HL-60 (cell line): ENCODE measurements at regions not wholly inside any gene's neighbourhood (a gene's known extent, or its start where the extent isn't known, plus 50 kb on each side); places are given as distances from the start of the nearest gene placed in this dataset.

Source experiments
- DNase-seq, 2 experiments: peaks; one replicate each; pipeline ENCODE4 v3.0.0-alpha.2; 2010 to 2020; ENCODE audit warnings: low read depth in 1 of 2, low spot score in 1 of 2
- H3K27ac ChIP-seq: fragments of 250-450 bp; sonication (Bioruptor Pico); replicated peaks from 2 replicates; pipeline ENCODE4 v1.5.1; 2020; ENCODE audit warnings: mild to moderate bottlenecking, moderate library complexity
- H3K27me3 ChIP-seq: fragments of 250-450 bp; sonication (Bioruptor Pico); 2 replicates; pipeline ENCODE4 v1.5.1; 2021; ENCODE audit warnings: mild to moderate bottlenecking, moderate library complexity; ENCODE audit not compliant: insufficient read depth, poor library complexity, severe bottlenecking
- H3K4me3 ChIP-seq: replicated peaks from 2 replicates; pipeline ENCODE4 v1.5.1; 2011; ENCODE audit warnings: mild to moderate bottlenecking, control low read depth, low read length; ENCODE audit not compliant: insufficient read depth
- GABPA ChIP-seq: IDR thresholded peaks from 2 replicates; pipeline ENCODE4 v1.6.1; 2012; ENCODE audit warnings: low read depth
- POLR2AphosphoS5 ChIP-seq: IDR thresholded peaks from 2 replicates; pipeline ENCODE4 v1.6.1; 2012; ENCODE audit warnings: low read depth
- SPI1 ChIP-seq: IDR thresholded peaks from 2 replicates; pipeline ENCODE4 v1.6.1; 2012; ENCODE audit warnings: low read depth, mild to moderate bottlenecking, borderline replicate concordance
- TF ChIP-seq, protein P1 (sequence below): IDR thresholded peaks from one replicate; pipeline ENCODE4 v1.5.1; 2011; ENCODE audit warnings: low read length, control low read depth, inconsistent platforms; ENCODE audit not compliant: insufficient read depth
- TF ChIP-seq, protein P2 (sequence below): IDR thresholded peaks from 2 replicates; pipeline ENCODE4 v1.6.1; 2012; ENCODE audit warnings: low read depth; ENCODE audit not compliant: insufficient replicate concordance

DNA sequence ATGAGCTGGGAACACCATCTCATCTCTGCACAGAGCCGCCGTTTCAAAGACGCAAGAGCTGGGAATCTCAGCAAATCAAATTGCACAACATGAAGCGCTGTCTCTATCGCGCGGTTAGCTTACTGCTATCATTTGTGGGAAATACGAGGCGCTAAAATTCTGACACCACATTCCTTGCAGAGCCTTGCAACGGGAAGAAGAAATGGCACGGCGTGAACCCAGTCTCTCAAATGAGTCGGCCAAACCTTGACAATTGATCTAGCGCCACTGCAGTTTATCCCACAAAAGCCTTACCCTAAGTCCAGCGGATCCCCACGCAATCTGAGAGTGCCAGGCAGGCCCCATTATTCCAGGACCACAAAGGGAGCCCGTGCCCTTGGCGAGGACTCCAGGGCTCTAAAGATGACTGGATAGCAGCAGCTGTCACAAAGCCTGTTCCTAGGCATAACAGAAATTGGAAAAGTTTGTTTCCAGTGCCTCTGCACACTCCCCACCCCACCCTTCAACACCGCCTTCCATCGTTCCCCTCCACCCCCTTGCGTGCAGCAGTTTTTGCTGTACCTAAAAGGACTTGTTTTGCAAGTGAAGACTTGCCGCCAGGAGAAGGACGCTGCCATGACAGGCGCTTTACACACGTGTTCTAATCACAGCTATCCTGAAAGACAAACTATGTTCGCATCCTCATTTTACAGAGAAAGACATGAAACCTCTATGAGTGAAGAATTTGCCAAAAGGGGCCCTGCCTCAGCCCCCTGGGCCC, 252.4 kb downstream of the EIPR1 start:
- Histone ChIP-seq H3K27ac (no peak overlapping the region), H3K4me3 (no peak overlapping the region), H3K27me3 (no peaks in the 10 kb centered on the region)
- no peak for DNase-seq
- TF ChIP-seq POLR2AphosphoS5 (no peak), SPI1 (no peak), GABPA (no peak)
- TF ChIP-seq, protein P1, sequence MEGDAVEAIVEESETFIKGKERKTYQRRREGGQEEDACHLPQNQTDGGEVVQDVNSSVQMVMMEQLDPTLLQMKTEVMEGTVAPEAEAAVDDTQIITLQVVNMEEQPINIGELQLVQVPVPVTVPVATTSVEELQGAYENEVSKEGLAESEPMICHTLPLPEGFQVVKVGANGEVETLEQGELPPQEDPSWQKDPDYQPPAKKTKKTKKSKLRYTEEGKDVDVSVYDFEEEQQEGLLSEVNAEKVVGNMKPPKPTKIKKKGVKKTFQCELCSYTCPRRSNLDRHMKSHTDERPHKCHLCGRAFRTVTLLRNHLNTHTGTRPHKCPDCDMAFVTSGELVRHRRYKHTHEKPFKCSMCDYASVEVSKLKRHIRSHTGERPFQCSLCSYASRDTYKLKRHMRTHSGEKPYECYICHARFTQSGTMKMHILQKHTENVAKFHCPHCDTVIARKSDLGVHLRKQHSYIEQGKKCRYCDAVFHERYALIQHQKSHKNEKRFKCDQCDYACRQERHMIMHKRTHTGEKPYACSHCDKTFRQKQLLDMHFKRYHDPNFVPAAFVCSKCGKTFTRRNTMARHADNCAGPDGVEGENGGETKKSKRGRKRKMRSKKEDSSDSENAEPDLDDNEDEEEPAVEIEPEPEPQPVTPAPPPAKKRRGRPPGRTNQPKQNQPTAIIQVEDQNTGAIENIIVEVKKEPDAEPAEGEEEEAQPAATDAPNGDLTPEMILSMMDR, result no peak
- TF ChIP-seq, protein P2, sequence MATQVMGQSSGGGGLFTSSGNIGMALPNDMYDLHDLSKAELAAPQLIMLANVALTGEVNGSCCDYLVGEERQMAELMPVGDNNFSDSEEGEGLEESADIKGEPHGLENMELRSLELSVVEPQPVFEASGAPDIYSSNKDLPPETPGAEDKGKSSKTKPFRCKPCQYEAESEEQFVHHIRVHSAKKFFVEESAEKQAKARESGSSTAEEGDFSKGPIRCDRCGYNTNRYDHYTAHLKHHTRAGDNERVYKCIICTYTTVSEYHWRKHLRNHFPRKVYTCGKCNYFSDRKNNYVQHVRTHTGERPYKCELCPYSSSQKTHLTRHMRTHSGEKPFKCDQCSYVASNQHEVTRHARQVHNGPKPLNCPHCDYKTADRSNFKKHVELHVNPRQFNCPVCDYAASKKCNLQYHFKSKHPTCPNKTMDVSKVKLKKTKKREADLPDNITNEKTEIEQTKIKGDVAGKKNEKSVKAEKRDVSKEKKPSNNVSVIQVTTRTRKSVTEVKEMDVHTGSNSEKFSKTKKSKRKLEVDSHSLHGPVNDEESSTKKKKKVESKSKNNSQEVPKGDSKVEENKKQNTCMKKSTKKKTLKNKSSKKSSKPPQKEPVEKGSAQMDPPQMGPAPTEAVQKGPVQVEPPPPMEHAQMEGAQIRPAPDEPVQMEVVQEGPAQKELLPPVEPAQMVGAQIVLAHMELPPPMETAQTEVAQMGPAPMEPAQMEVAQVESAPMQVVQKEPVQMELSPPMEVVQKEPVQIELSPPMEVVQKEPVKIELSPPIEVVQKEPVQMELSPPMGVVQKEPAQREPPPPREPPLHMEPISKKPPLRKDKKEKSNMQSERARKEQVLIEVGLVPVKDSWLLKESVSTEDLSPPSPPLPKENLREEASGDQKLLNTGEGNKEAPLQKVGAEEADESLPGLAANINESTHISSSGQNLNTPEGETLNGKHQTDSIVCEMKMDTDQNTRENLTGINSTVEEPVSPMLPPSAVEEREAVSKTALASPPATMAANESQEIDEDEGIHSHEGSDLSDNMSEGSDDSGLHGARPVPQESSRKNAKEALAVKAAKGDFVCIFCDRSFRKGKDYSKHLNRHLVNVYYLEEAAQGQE, result no peak

DNA sequence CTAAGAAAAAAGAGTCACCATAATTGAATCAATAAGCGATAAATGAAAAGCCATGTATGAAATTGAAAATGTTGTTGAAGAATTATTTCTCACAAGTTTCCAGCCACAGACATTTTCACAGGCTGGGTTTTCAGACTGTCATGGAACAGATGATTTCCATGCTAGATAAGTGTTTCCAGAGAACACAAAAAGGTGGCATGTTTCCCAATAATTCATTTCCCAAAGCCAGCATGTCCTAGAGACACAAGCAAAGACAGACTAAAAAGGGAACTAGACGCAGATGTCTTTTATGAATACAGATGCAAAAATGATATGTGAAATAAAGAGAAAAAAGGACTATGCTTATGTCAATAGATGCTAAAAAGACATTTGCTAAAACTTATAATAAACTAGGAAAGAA, 255.1 kb downstream of the EIPR1 start:
- no peak for TF ChIP-seq POLR2AphosphoS5
- no peak for TF ChIP-seq GABPA
- TF ChIP-seq, protein P2, result no peak
- Histone ChIP-seq H3K27ac (no peak overlapping the region), H3K4me3 (no peak overlapping the region), H3K27me3 (no peaks in the 10 kb centered on the region)
- DNase-seq, result no peak

DNA sequence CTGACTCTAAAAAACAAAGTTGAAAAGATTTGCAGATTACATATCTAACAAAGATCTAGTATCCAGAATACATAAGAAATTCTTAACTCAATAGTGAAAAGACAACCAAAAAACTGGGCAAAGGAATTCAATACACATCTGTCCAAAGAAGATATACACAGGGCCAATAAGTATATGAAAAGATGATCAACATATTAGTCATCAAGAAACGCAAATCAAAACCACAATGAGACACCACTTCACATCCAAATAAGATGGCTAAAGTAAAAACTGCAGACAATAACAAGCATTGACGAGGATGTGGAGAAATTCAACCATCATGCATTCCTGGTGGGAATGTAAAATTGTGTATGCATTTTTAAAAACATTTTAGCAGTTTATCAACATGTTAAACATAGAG, 256.0 kb downstream of the EIPR1 start:
- DNase-seq, result no peak
- no peak overlapping the region for H3K4me3 ChIP-seq
- no peak overlapping the region for H3K27ac ChIP-seq
- TF ChIP-seq GABPA (no peak), SPI1 (no peak), POLR2AphosphoS5 (no peak)
- TF ChIP-seq, protein P1, result no peak
- TF ChIP-seq, protein P2, result no peak
- no peaks in the 10 kb centered on the region for H3K27me3 ChIP-seq
